Stimulated activated naive B cell treated with anti-CD40 and anti-IgM and Interleukin-4, amounts not matched to agents 10 μg/mL and 1 μg/mL and 100 μg/mL, for 72 hours (primary cell): ENCODE measurements at regions not wholly inside any gene's neighbourhood (a gene's known extent, or its start where the extent isn't known, plus 50 kb on each side); places are given as distances from the start of the nearest gene placed in this dataset.
"Not testable (repeated sequence)": the region's sequence is repeated elsewhere in the genome, so short reads cannot be mapped to it uniquely, and the experiment has no call there.

Experiments
- ATAC-seq, 2 donors: fragments of 150-1000 bp; cut with Tn5 transposase; replicated peaks; 2 replicates each; pipeline ENCODE4 v1.10.0; 2021; ENCODE audit warnings: moderate library complexity in 1 of 2
- DNase-seq: peaks from one replicate; pipeline ENCODE4 v3.0.0; 2021
- H3K27ac Mint-ChIP-seq: one replicate; pipeline ENCODE4 v1.8.0; 2022; ENCODE audit warnings: mild to moderate bottlenecking, mixed read lengths
- H3K27me3 Mint-ChIP-seq, 2 donors: one replicate each; pipeline ENCODE4 v1.8.0; 2022; ENCODE audit warnings: mixed read lengths in 2 of 2
- H3K36me3 Mint-ChIP-seq, 2 donors: one replicate each; pipeline ENCODE4 v1.8.0; 2022; ENCODE audit warnings: mixed read lengths in 2 of 2, mild to moderate bottlenecking in 1 of 2
- H3K4me1 Mint-ChIP-seq, 2 donors: one replicate each; pipeline ENCODE4 v1.8.0; 2022; ENCODE audit warnings: mixed read lengths in 2 of 2, mild to moderate bottlenecking in 1 of 2
- H3K4me3 Mint-ChIP-seq, 2 donors: one replicate each; pipeline ENCODE4 v1.8.0; 2022; ENCODE audit warnings: mild to moderate bottlenecking in 2 of 2, mixed read lengths in 2 of 2, moderate library complexity in 1 of 2
- H3K9me3 Mint-ChIP-seq, 2 donors: one replicate each; pipeline ENCODE4 v1.8.0; 2022; ENCODE audit warnings: mixed read lengths in 2 of 2, mild to moderate bottlenecking in 1 of 2

GRCh38 chr2:181737302-181737701 lies 57.0 kb upstream of the NEUROD1 start:
- H3K36me3 Mint-ChIP-seq, H3K4me1 Mint-ChIP-seq, ATAC-seq, H3K27ac Mint-ChIP-seq, H3K4me3 Mint-ChIP-seq, DNase-seq, H3K9me3 Mint-ChIP-seq: not testable (repeated sequence)
- peaks cover 30 to 33% of the 10 kb centered on the region in 2 donors for H3K27me3 Mint-ChIP-seq

- peak in 1 of 2 donors; percentile 42 for ATAC-seq
- Mint-ChIP-seq H3K4me1 (peaks cover 2 to 6% of the 10 kb centered on the region in 2 donors), H3K4me3 (no peak overlapping the region), H3K27ac (no peak overlapping the region), H3K27me3 (peaks cover 22 to 25% of the 10 kb centered on the region in 2 donors), H3K9me3 (peaks cover 0 to 2% of the 10 kb centered on the region in 2 donors), H3K36me3 (no peaks in the 10 kb centered on the region)
- DNase-seq: no peak
Observed at GRCh38 chr2:181738074-181738473, 57.8 kb upstream of the NEUROD1 start.

DNA sequence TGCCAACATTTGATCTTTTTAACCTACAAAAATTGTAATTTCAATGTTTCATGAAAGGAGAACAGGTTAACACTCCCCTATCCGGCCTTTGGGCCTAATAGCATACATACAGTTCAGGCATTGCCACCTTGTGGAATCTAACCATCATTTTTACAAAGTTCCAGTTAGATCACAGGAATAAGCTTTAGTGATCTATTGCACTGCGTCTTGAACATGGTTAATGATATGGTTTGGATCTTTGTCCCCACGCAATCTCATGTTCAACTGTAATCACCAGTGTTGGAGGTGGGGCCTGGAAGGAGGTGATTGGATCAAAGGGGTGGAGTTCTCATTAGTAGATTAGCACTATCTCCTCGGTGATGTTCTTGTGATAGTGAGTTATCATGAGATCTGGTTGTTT lies 58.2 kb upstream of the NEUROD1 start:
- DNase-seq (no peak), ATAC-seq (no peak)
- Mint-ChIP-seq H3K4me1 (peaks cover 2 to 7% of the 10 kb centered on the region in 2 donors), H3K27me3 (peaks cover 19 to 22% of the 10 kb centered on the region in 2 donors), H3K36me3 (no peaks in the 10 kb centered on the region), H3K9me3 (peaks cover 0 to 2% of the 10 kb centered on the region in 2 donors), H3K27ac (no peak overlapping the region), H3K4me3 (no peak overlapping the region)

- Mint-ChIP-seq H3K9me3 (no peaks in the 10 kb centered on the region), H3K4me3 (no peak overlapping the region), H3K27me3 (peaks cover 0 to 4% of the 10 kb centered on the region in 2 donors), H3K27ac (no peak overlapping the region), H3K4me1 (peaks cover 2 to 7% of the 10 kb centered on the region in 2 donors), H3K36me3 (no peaks in the 10 kb centered on the region)
- ATAC-seq: no peak
- DNase-seq: no peak
Observed at GRCh38 chr2:181741756-181742155, 61.4 kb upstream of the NEUROD1 start.

DNA sequence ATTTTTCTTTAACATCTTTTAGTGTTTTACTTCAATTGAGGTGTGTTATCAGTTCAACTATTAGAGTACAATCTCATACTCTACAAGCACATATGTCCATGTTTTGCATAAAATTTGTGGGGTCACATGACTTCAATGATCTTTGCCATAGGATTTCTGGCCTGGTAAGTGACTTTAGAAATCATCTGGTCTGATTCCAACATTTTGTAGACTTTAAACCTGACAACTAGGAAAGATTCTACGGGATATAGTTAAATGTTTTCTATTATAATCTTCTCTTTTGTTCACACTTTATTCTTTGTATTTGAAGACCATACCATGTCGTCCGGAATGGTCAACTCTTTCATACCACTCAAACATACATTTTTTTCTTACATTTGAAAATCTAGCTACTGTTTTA lies 62.0 kb upstream of the NEUROD1 start:
- DNase-seq (no peak), ATAC-seq (no peak)
- H3K27ac Mint-ChIP-seq: no peak overlapping the region
- no peaks in the 10 kb centered on the region for H3K9me3 Mint-ChIP-seq
- H3K4me3 Mint-ChIP-seq: no peak overlapping the region
- no peaks in the 10 kb centered on the region for H3K36me3 Mint-ChIP-seq
- H3K27me3 Mint-ChIP-seq: peaks cover 0 to 4% of the 10 kb centered on the region in 2 donors
- peaks cover 2 to 7% of the 10 kb centered on the region in 2 donors for H3K4me1 Mint-ChIP-seq

GRCh38 chr2:181742922-181743722 lies 62.8 kb upstream of the NEUROD1 start:
- H3K27ac Mint-ChIP-seq: no peak overlapping the region
- no peaks in the 10 kb centered on the region for H3K36me3 Mint-ChIP-seq
- no peak for DNase-seq
- no peaks in the 10 kb centered on the region for H3K9me3 Mint-ChIP-seq
- peaks cover 2 to 7% of the 10 kb centered on the region in 2 donors for H3K4me1 Mint-ChIP-seq
- H3K4me3 Mint-ChIP-seq: no peak overlapping the region
- peaks cover 2 to 4% of the 10 kb centered on the region in 2 donors for H3K27me3 Mint-ChIP-seq
- ATAC-seq: peak in 1 of 2 donors; percentile 46

GRCh38 chr2:181743723-181744031 lies 63.4 kb upstream of the NEUROD1 start:
- Mint-ChIP-seq H3K4me3 (no peak overlapping the region), H3K9me3 (no peaks in the 10 kb centered on the region), H3K36me3 (no peaks in the 10 kb centered on the region), H3K4me1 (peaks cover 2 to 7% of the 10 kb centered on the region in 2 donors), H3K27ac (no peak overlapping the region), H3K27me3 (peaks cover 4 to 6% of the 10 kb centered on the region in 2 donors)
- DNase-seq (no peak), ATAC-seq (no peak)

DNA sequence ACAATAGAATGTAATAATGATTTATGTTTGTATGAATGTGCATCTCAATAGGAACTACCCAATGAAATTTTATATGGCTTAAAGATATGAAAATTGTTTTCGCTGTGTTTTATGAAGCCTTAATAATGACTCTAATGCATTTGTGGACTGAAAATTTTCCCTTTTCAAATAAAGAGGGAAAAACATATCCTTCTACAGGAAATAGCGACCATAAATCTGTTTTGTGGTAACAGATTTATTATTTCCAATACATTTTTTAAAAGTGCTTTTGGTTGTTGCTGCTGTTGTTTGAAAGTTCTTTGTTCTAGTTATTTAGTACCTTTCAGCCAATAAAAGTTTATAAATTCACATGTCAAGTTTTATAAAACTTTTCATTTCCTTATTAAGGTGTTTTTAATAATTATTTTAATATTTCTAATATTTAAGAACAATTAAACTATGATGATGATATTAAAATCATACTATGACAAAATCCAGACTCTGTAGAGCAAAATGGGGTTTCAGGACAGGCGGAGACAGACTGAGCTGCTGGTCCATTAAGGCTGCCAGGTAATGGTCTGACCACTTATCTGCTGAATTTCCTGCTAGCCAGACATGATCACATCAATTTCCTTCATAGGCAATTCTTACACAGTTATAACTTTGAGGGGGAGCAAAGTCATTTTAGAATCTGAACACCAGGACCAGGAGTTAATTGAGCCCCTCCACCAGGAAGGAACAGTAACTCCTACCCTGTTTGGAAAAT lies 65.7 kb upstream of the NEUROD1 start:
- ATAC-seq (no peak), DNase-seq (no peak)
- Mint-ChIP-seq H3K4me3 (no peak overlapping the region), H3K27me3 (peaks cover 18 to 22% of the 10 kb centered on the region in 2 donors), H3K4me1 (peaks cover 2 to 7% of the 10 kb centered on the region in 2 donors), H3K27ac (no peak overlapping the region), H3K9me3 (no peaks in the 10 kb centered on the region), H3K36me3 (no peaks in the 10 kb centered on the region)

DNA sequence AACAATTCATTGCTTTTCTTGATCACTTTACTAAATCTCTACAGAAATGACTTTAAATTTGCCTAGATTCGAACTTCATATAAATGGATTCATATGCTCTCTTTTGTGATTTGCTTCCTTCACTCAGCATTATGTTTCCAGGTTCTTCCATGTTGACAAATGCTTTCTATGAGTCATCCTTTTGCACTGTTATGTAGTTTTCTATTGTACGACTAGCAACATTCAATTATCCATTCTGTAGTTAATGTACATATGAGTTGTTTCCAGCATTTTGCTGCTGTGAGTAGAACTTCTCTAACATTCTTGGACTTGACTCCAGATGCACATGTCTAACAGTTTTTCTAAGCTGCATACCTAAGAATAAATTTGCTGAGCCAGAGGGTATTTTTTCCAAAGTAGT lies 66.5 kb upstream of the NEUROD1 start:
- DNase-seq (no peak), ATAC-seq (no peak)
- Mint-ChIP-seq H3K27me3 (peaks cover 21 to 24% of the 10 kb centered on the region in 2 donors), H3K4me1 (peaks cover 2 to 7% of the 10 kb centered on the region in 2 donors), H3K36me3 (no peaks in the 10 kb centered on the region), H3K9me3 (no peaks in the 10 kb centered on the region), H3K27ac (no peak overlapping the region), H3K4me3 (no peak overlapping the region)

DNA sequence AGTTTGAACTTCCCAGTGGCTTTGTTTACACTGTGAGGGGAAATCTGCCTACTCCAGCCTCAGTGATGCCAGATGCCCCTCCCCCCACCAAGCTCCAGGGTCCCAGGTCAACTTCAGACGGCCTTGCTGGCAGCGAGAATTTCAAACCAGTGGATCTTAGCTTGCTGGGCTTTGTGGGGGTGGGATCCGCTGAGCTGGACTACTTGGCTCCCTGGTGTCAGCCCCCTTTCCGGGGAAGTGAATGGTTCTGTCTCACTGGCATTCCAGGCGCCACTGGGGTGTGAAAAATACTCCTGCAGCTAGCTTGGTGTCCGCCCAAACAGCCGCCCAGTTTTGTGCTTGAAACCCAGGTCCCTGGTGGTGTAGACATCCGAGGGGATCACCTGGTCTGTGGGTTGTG lies 70.0 kb upstream of the NEUROD1 start:
- no peaks in the 10 kb centered on the region for H3K4me1 Mint-ChIP-seq
- ATAC-seq (no peak), DNase-seq (no peak)
- H3K4me3 Mint-ChIP-seq: no peak overlapping the region
- no peaks in the 10 kb centered on the region for H3K36me3 Mint-ChIP-seq
- no peaks in the 10 kb centered on the region for H3K9me3 Mint-ChIP-seq
- no peak overlapping the region for H3K27ac Mint-ChIP-seq
- peaks cover 25 to 33% of the 10 kb centered on the region in 2 donors for H3K27me3 Mint-ChIP-seq

DNA sequence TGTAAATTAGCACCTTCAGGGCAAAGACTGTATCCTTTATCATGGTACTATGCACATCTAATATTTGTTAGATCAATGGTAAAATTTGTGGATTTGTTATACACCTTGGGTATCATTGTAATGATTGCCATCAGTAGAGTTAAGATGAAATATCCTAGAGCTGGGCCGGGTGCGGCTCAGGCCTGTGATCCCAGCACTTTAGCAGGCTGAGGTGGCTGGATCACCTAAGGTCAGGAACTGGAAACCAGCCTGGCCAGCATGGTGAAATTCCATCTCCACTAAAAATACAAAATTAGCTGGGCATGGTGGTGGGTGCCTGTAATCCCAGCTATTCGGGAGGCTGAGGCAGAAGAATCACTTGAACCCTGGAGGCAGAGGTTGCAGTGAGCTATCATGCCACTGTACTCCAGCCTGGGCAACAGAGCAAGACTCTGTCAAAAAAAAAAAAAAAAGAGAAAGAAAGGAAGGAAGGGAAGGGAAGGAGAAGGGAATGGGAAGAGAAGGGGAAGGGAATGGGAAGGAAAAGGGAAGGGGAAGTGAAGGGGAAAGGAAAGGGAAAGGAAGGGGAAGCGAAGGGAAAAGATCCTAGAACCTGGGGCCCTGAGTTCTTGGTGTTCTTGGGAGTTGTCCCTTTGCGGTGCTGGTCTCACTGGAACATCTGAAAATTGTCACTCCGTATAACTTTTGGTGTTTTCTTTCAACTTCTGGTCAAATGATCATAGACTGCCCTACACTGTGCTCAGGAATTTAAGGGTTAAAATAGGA lies 71.1 kb upstream of the NEUROD1 start:
- no peak for ATAC-seq
- Mint-ChIP-seq H3K4me1 (no peaks in the 10 kb centered on the region), H3K9me3 (no peaks in the 10 kb centered on the region), H3K4me3 (no peak overlapping the region), H3K27ac (no peak overlapping the region), H3K36me3 (no peaks in the 10 kb centered on the region), H3K27me3 (peaks cover 30 to 33% of the 10 kb centered on the region in 2 donors)
- DNase-seq: no peak

- ATAC-seq (no peak), DNase-seq (no peak)
- no peaks in the 10 kb centered on the region for H3K36me3 Mint-ChIP-seq
- peaks cover 30 to 33% of the 10 kb centered on the region in 2 donors for H3K27me3 Mint-ChIP-seq
- no peak overlapping the region for H3K27ac Mint-ChIP-seq
- no peaks in the 10 kb centered on the region for H3K9me3 Mint-ChIP-seq
- no peaks in the 10 kb centered on the region for H3K4me1 Mint-ChIP-seq
- no peak overlapping the region for H3K4me3 Mint-ChIP-seq
Observed at GRCh38 chr2:181752301-181752700, 72.0 kb upstream of the NEUROD1 start.

GRCh38 chr2:181753686-181754085 lies 73.4 kb upstream of the NEUROD1 start:
- no peak overlapping the region for H3K4me3 Mint-ChIP-seq
- DNase-seq: no peak
- no peaks in the 10 kb centered on the region for H3K36me3 Mint-ChIP-seq
- ATAC-seq: no peak
- no peaks in the 10 kb centered on the region for H3K9me3 Mint-ChIP-seq
- H3K27ac Mint-ChIP-seq: no peak overlapping the region
- peaks cover 28 to 33% of the 10 kb centered on the region in 2 donors for H3K27me3 Mint-ChIP-seq
- no peaks in the 10 kb centered on the region for H3K4me1 Mint-ChIP-seq

DNA sequence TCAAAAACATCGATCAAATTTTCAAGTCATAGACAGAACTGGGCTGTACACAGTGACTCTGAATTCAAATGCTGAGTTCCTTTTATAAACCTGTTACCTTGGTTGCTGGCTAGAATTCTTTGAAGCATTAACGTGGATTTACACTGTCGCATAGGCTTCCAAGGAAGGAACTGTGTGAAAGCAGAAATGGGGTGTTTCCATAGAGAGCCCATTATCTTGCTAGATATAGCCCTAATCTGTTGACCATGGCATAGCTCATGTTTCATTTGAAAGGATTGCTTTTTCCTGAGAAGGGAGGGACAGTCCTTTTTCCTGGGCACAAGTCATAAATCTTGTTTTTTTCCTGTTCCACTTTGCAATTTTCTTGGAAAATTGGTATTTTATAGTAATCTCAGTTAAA lies 73.8 kb upstream of the NEUROD1 start:
- DNase-seq (no peak), ATAC-seq (no peak)
- no peaks in the 10 kb centered on the region for H3K4me1 Mint-ChIP-seq
- peaks cover 29 to 34% of the 10 kb centered on the region in 2 donors for H3K27me3 Mint-ChIP-seq
- peaks cover 0 to 3% of the 10 kb centered on the region in 2 donors for H3K9me3 Mint-ChIP-seq
- H3K36me3 Mint-ChIP-seq: peaks cover 0 to 3% of the 10 kb centered on the region in 2 donors
- H3K4me3 Mint-ChIP-seq: no peak overlapping the region
- H3K27ac Mint-ChIP-seq: no peak overlapping the region
